DND-41 (cell line): ENCODE measurements at regions not wholly inside any gene's neighbourhood (a gene's known extent, or its start where the extent isn't known, plus 50 kb on each side); places are given as distances from the start of the nearest gene placed in this dataset.

Experiments used
- ATAC-seq: fragments of 200-7000 bp; cut with Tn5 transposase; 3 replicates; pipeline ENCODE4 v1.9.1; 2021; ENCODE audit warnings: low read depth; ENCODE audit not compliant: insufficient read depth
- DNase-seq: peaks from one replicate; pipeline ENCODE4 v3.0.0-alpha.2; 2020
- H2AFZ ChIP-seq: 2 replicates; pipeline ENCODE4 v1.6.0; 2012; ENCODE audit warnings: low read depth, low read length
- H3K27ac ChIP-seq: 2 replicates; pipeline ENCODE4 v1.5.1; 2012; ENCODE audit warnings: low read length, inconsistent platforms
- H3K27me3 ChIP-seq: fragments of 200-600 bp; sonication (generic); 2 replicates; pipeline ENCODE4 v1.6.0; 2012; ENCODE audit warnings: low read length, mild to moderate bottlenecking, inconsistent platforms; ENCODE audit not compliant: insufficient read depth, poor library complexity
- H3K36me3 ChIP-seq: 2 replicates; pipeline ENCODE4 v1.5.1; 2012; ENCODE audit warnings: low read length, inconsistent platforms; ENCODE audit not compliant: insufficient read depth
- H3K4me1 ChIP-seq: 2 replicates; pipeline ENCODE4 v1.5.1; 2012; ENCODE audit warnings: mild to moderate bottlenecking, low read length; ENCODE audit not compliant: insufficient read depth
- H3K4me2 ChIP-seq: 2 replicates; pipeline ENCODE4 v1.6.0; 2012; ENCODE audit warnings: mild to moderate bottlenecking, moderate library complexity, low read length, inconsistent platforms; ENCODE audit not compliant: insufficient read depth
- H3K4me3 ChIP-seq, 2 experiments: fragments of 200-600 bp in 1 of 2; shearing (Covaris generic) in 1 of 2; 2 replicates each; pipeline ENCODE4 v1.5.1; 2012 to 2016; ENCODE audit warnings: inconsistent platforms in 2 of 2, low read length in 2 of 2, mild to moderate bottlenecking in 2 of 2, low read depth in 1 of 2, moderate library complexity in 1 of 2
- H3K79me2 ChIP-seq: 2 replicates; pipeline ENCODE4 v1.6.0; 2012; ENCODE audit warnings: low read length, inconsistent platforms; ENCODE audit not compliant: insufficient read depth
- H3K9ac ChIP-seq: 2 replicates; pipeline ENCODE4 v1.6.0; 2012; ENCODE audit warnings: low read depth, mild to moderate bottlenecking, inconsistent platforms, low read length, moderate library complexity
- H3K9me3 ChIP-seq: 2 replicates; pipeline ENCODE4 v1.5.1; 2012; ENCODE audit warnings: low read length, moderate library complexity, mild to moderate bottlenecking, inconsistent platforms; ENCODE audit not compliant: insufficient read depth, severe bottlenecking
- H4K20me1 ChIP-seq: 2 replicates; pipeline ENCODE4 v1.6.0; 2012; ENCODE audit warnings: low read length; ENCODE audit not compliant: insufficient read depth
- CTCF ChIP-seq: IDR thresholded peaks from 2 replicates; pipeline ENCODE4 v1.5.1; 2012; ENCODE audit warnings: borderline replicate concordance, low read length, moderate library complexity, mild to moderate bottlenecking; ENCODE audit not compliant: poor library complexity, severe bottlenecking; ENCODE audit errors: extremely low read depth
- EZH2 ChIP-seq: IDR thresholded peaks from 3 replicates; pipeline ENCODE4 v1.6.1; 2012; ENCODE audit warnings: borderline replicate concordance, low read depth, mild to moderate bottlenecking, moderate library complexity, low read length, inconsistent platforms; ENCODE audit not compliant: severe bottlenecking

GRCh38 chr1:228927946-228928898 lies 192.9 kb downstream of the RHOU start:
- no peak overlapping the region for H3K4me2 ChIP-seq
- H3K79me2 ChIP-seq = no peaks in the 10 kb centered on the region
- DNase-seq (no peak), ATAC-seq (no peak)
- H3K36me3 ChIP-seq = no peaks in the 10 kb centered on the region
- H3K27me3 ChIP-seq = peaks cover 3% of the 10 kb centered on the region
- H3K4me1 ChIP-seq = no peaks in the 10 kb centered on the region
- no peak overlapping the region for H3K4me3 ChIP-seq
- H3K9me3 ChIP-seq = no peaks in the 10 kb centered on the region
- H3K27ac ChIP-seq = no peak overlapping the region
- no peaks in the 10 kb centered on the region for H4K20me1 ChIP-seq
- TF ChIP-seq EZH2 (no peak), CTCF (no peak)
- H3K9ac ChIP-seq = no peak overlapping the region
- H2AFZ ChIP-seq = no peak overlapping the region

- Histone ChIP-seq H3K9ac (no peak overlapping the region), H3K27ac (no peak overlapping the region), H4K20me1 (no peaks in the 10 kb centered on the region), H2AFZ (no peak overlapping the region), H3K4me2 (no peak overlapping the region), H3K27me3 (peaks cover 3% of the 10 kb centered on the region), H3K36me3 (no peaks in the 10 kb centered on the region), H3K4me3 (no peak overlapping the region), H3K4me1 (no peaks in the 10 kb centered on the region), H3K9me3 (no peaks in the 10 kb centered on the region), H3K79me2 (no peaks in the 10 kb centered on the region)
- no peak for TF ChIP-seq CTCF
- TF ChIP-seq EZH2 = no peak
- DNase-seq (no peak), ATAC-seq (no peak)
These were observed 194.3 kb downstream of the RHOU start for GRCh38 chr1:228929476-228930027.

GRCh38 chr1:228930479-228930957 lies 195.2 kb downstream of the RHOU start:
- no peaks in the 10 kb centered on the region for H3K9me3 ChIP-seq
- no peak for ATAC-seq
- no peaks in the 10 kb centered on the region for H3K4me1 ChIP-seq
- no peaks in the 10 kb centered on the region for H3K36me3 ChIP-seq
- H3K79me2 ChIP-seq = no peaks in the 10 kb centered on the region
- no peaks in the 10 kb centered on the region for H4K20me1 ChIP-seq
- peaks cover 3% of the 10 kb centered on the region for H3K27me3 ChIP-seq
- no peak overlapping the region for H3K4me3 ChIP-seq
- no peak overlapping the region for H2AFZ ChIP-seq
- DNase-seq = no peak
- no peak overlapping the region for H3K4me2 ChIP-seq
- H3K27ac ChIP-seq = no peak overlapping the region
- H3K9ac ChIP-seq = no peak overlapping the region
- TF ChIP-seq EZH2 = no peak
- no peak for TF ChIP-seq CTCF
